Neural crest cell (in vitro differentiated cells): ENCODE measurements at regions not wholly inside any gene's neighbourhood (a gene's known extent, or its start where the extent isn't known, plus 50 kb on each side); places are given as distances from the start of the nearest gene placed in this dataset.

Source experiments
- DNase-seq: peaks from one replicate; pipeline ENCODE4 v3.0.0; 2021; ENCODE audit warnings: low read depth, mixed read lengths, low spot score
- H3K27ac Mint-ChIP-seq: one replicate; pipeline ENCODE4 v1.8.0; 2021; ENCODE audit warnings: mild to moderate bottlenecking, mixed read lengths; ENCODE audit not compliant: unreplicated experiment
- H3K27me3 Mint-ChIP-seq: 2 replicates; pipeline ENCODE4 v1.8.0; 2021; ENCODE audit warnings: low read depth, mild to moderate bottlenecking, mixed read lengths
- H3K36me3 Mint-ChIP-seq: 2 replicates; pipeline ENCODE4 v1.8.0; 2021; ENCODE audit warnings: low read depth, mild to moderate bottlenecking, mixed read lengths
- H3K4me1 Mint-ChIP-seq: 2 replicates; pipeline ENCODE4 v1.8.0; 2021; ENCODE audit warnings: mixed read lengths
- H3K4me3 Mint-ChIP-seq: one replicate; pipeline ENCODE4 v1.8.0; 2021; ENCODE audit warnings: mild to moderate bottlenecking, mixed read lengths
- H3K9me3 Mint-ChIP-seq: 2 replicates; pipeline ENCODE4 v1.8.0; 2021; ENCODE audit warnings: mixed read lengths
- CTCF ChIP-seq: fragments of 200-600 bp; sonication (generic); conservative IDR thresholded peaks from 2 replicates; pipeline ENCODE4 v1.5.0; 2021; ENCODE audit warnings: antibody characterized with exemption, mild to moderate bottlenecking

- Mint-ChIP-seq H3K27me3 (peaks cover 27% of the 10 kb centered on the region), H3K27ac (no peak overlapping the region), H3K9me3 (no peaks in the 10 kb centered on the region), H3K4me1 (peaks cover 5% of the 10 kb centered on the region), H3K4me3 (no peak overlapping the region), H3K36me3 (no peaks in the 10 kb centered on the region)
- peak; percentile 76 for DNase-seq
- TF ChIP-seq CTCF: peak; percentile 79
Measured at GRCh38 chr16:85369741-85370528, 243.2 kb upstream of the GSE1 start.

GRCh38 chr16:85370543-85370880, 242.6 kb upstream of the GSE1 start:
- no peak for TF ChIP-seq CTCF
- no peak for DNase-seq
- Mint-ChIP-seq H3K4me1 (peaks cover 5% of the 10 kb centered on the region), H3K27ac (no peak overlapping the region), H3K27me3 (peaks cover 23% of the 10 kb centered on the region), H3K9me3 (no peaks in the 10 kb centered on the region), H3K4me3 (no peak overlapping the region), H3K36me3 (no peaks in the 10 kb centered on the region)

- Mint-ChIP-seq H3K9me3 (no peaks in the 10 kb centered on the region), H3K4me3 (no peak overlapping the region), H3K27ac (no peak overlapping the region), H3K4me1 (peaks cover 5% of the 10 kb centered on the region), H3K27me3 (peaks cover 19% of the 10 kb centered on the region), H3K36me3 (no peaks in the 10 kb centered on the region)
- DNase-seq: no peak
- no peak for TF ChIP-seq CTCF
Measured at GRCh38 chr16:85370881-85371651, 242.1 kb upstream of the GSE1 start.

- no peak for DNase-seq
- Mint-ChIP-seq H3K9me3 (no peaks in the 10 kb centered on the region), H3K27ac (no peak overlapping the region), H3K36me3 (no peaks in the 10 kb centered on the region), H3K4me3 (no peak overlapping the region), H3K27me3 (peaks cover 11% of the 10 kb centered on the region), H3K4me1 (no peaks in the 10 kb centered on the region)
- no peak for TF ChIP-seq CTCF
Measured at GRCh38 chr16:85371948-85372347, 241.2 kb upstream of the GSE1 start.

- no peak for TF ChIP-seq CTCF
- no peaks in the 10 kb centered on the region for H3K4me1 Mint-ChIP-seq
- H3K36me3 Mint-ChIP-seq: no peaks in the 10 kb centered on the region
- no peaks in the 10 kb centered on the region for H3K9me3 Mint-ChIP-seq
- no peak for DNase-seq
- H3K27ac Mint-ChIP-seq: no peak overlapping the region
- peaks cover 6% of the 10 kb centered on the region for H3K27me3 Mint-ChIP-seq
- no peak overlapping the region for H3K4me3 Mint-ChIP-seq
Measured at GRCh38 chr16:85372627-85373372, 240.3 kb upstream of the GSE1 start.
